SK-N-SH (cell line): ENCODE measurements at regions not wholly inside any gene's neighbourhood (a gene's known extent, or its start where the extent isn't known, plus 50 kb on each side); places are given as distances from the start of the nearest gene placed in this dataset.
A peak's percentile ranks its signal among the peaks of the same experiment; 100 is the strongest.

Source experiments
- CTCF ChIA-PET: fragments of 300-600, 350-600 bp; formaldehyde crosslinking; extraction: SDS; loops from one replicate; lab custom pipeline; 2021; lab: Yijun Ruan, JAX
- POLR2A ChIA-PET: fragments of 350-600 bp; sonication (Branson Sonifier 250); formaldehyde crosslinking; extraction: SDS; loops from one replicate; lab custom pipeline; 2020; ENCODE audit warnings: antibody characterized with exemption, inconsistent platforms; lab: Yijun Ruan, JAX
- DNase-seq: peaks from one replicate; pipeline ENCODE4 v3.0.0; 2012
- H2AFZ ChIP-seq: fragments of 200-600 bp; sonication (generic); 2 replicates; pipeline ENCODE4 v1.8.1; 2016; ENCODE audit warnings: antibody characterized with exemption, mild to moderate bottlenecking, low read depth
- H3F3A ChIP-seq: fragments of 200-600 bp; sonication (generic); replicated peaks from 2 replicates; pipeline ENCODE3; 2016; ENCODE audit warnings: antibody characterized with exemption, mild to moderate bottlenecking; ENCODE audit not compliant: insufficient read depth
- H3K27ac ChIP-seq, 2 experiments: fragments of 200-500 bp in 1 of 2; fragments of 200-600 bp in 1 of 2; sonication (Bioruptor generic) in 1 of 2; sonication (generic), shearing (Covaris generic) in 1 of 2; 2 replicates each; pipeline versions ENCODE4 v1.5.1 to v1.6.1; 2014 to 2016; ENCODE audit warnings: low read depth in 2 of 2, inconsistent platforms in 1 of 2, low read length in 1 of 2, mild to moderate bottlenecking in 1 of 2, mixed read lengths in 1 of 2
- H3K27me3 ChIP-seq: fragments of 200-600 bp; sonication (generic), shearing (Covaris generic); 2 replicates; pipeline ENCODE4 v1.6.1; 2016; ENCODE audit warnings: mixed run types; ENCODE audit not compliant: insufficient read depth
- H3K36me3 ChIP-seq, 2 experiments: fragments of 200-500 bp in 1 of 2; fragments of 200-600 bp in 1 of 2; sonication (Bioruptor generic) in 1 of 2; sonication (generic) in 1 of 2; replicated peaks in 1 of 2; 2 replicates each; pipeline versions ENCODE3 to v1.5.1; 2014 to 2016; ENCODE audit warnings: low read length in 1 of 2, mild to moderate bottlenecking in 1 of 2; ENCODE audit not compliant: insufficient read depth in 2 of 2, control insufficient read depth in 1 of 2
- H3K4me1 ChIP-seq, 2 experiments: fragments of 200-500 bp in 1 of 2; fragments of 200-600 bp in 1 of 2; sonication (Bioruptor generic) in 1 of 2; sonication (generic), shearing (Covaris generic) in 1 of 2; 2 replicates each; pipeline versions ENCODE4 v1.5.1 to v1.6.1; 2014 to 2016; ENCODE audit warnings: low read depth in 1 of 2, low read length in 1 of 2, mixed run types in 1 of 2; ENCODE audit not compliant: insufficient read depth in 2 of 2, control insufficient read depth in 1 of 2
- H3K4me2 ChIP-seq: fragments of 200-600 bp; sonication (generic), shearing (Covaris generic); 2 replicates; pipeline ENCODE4 v1.6.1; 2017; ENCODE audit warnings: mixed run types
- H3K4me3 ChIP-seq, 2 experiments: fragments of 200-500 bp in 1 of 2; fragments of 200-600 bp in 1 of 2; sonication (Bioruptor generic) in 1 of 2; sonication (generic), shearing (Covaris generic) in 1 of 2; 2 replicates each; pipeline versions ENCODE4 v1.5.1 to v1.8.1; 2014 to 2016; ENCODE audit warnings: low read depth in 2 of 2, inconsistent platforms in 1 of 2, low read length in 1 of 2, mild to moderate bottlenecking in 1 of 2, mixed read lengths in 1 of 2, moderate library complexity in 1 of 2
- H3K79me2 ChIP-seq: fragments of 200-600 bp; sonication (generic); 2 replicates; pipeline ENCODE4 v1.8.1; 2017; ENCODE audit warnings: mild to moderate bottlenecking; ENCODE audit not compliant: insufficient read depth
- H3K9ac ChIP-seq: fragments of 200-600 bp; sonication (generic); 2 replicates; pipeline ENCODE4 v1.6.1; 2017; ENCODE audit warnings: mixed run types
- H3K9me2 ChIP-seq: fragments of 200-600 bp; sonication (generic); 2 replicates; pipeline ENCODE4 v1.6.1; 2017; ENCODE audit warnings: mixed run types
- H3K9me3 ChIP-seq: fragments of 200-600 bp; sonication (generic); 2 replicates; pipeline ENCODE4 v1.6.1; 2017; ENCODE audit warnings: mixed run types, mild to moderate bottlenecking, moderate library complexity
- H4K20me1 ChIP-seq: fragments of 200-600 bp; sonication (generic); 2 replicates; pipeline ENCODE4 v1.6.1; 2017; ENCODE audit warnings: mild to moderate bottlenecking, mixed run types; ENCODE audit not compliant: insufficient read depth
- CHD2 ChIP-seq: fragments of 150-350 bp; IDR thresholded peaks from 2 replicates; pipeline ENCODE4 v1.6.1; 2018; ENCODE audit warnings: low read length; ENCODE audit not compliant: partially characterized antibody
- FOXJ3 ChIP-seq: sonication (generic); formaldehyde crosslinking; IDR thresholded peaks from 2 replicates; pipeline ENCODE4 v1.5.1; 2020; ENCODE audit warnings: mild to moderate bottlenecking, missing genetic modification reagents
- JUND ChIP-seq: IDR thresholded peaks from 2 replicates; pipeline ENCODE4 v1.4.0; 2012
- RAD21 ChIP-seq: IDR thresholded peaks from 2 replicates; pipeline ENCODE4 v1.6.1; 2012; ENCODE audit warnings: mild to moderate bottlenecking, low read length
- SMC3 ChIP-seq: IDR thresholded peaks from 2 replicates; pipeline ENCODE4 v1.6.1; 2012; ENCODE audit warnings: low read depth, low read length, improper control_type of control experiment
- TEAD4 ChIP-seq: IDR thresholded peaks from 2 replicates; pipeline ENCODE4 v1.4.0; 2012; ENCODE audit warnings: mild to moderate bottlenecking, borderline replicate concordance; ENCODE audit not compliant: insufficient read depth
- WGBS: methylation state at CpG from one replicate; pipeline ENCODE4 v1.1.6; 2017; ENCODE audit warnings: low lambda C conversion rate; 5-methylcytosine and 5-hydroxymethylcytosine counted together
- TF ChIP-seq, protein P1 (sequence below): fragments of 150-350 bp; IDR thresholded peaks from 2 replicates; pipeline ENCODE4 v1.6.1; 2016; ENCODE audit warnings: mild to moderate bottlenecking, low read depth, low read length
- TF ChIP-seq, protein P2 (sequence below): fragments of 200-600 bp; sonication (generic); IDR thresholded peaks from 2 replicates; pipeline ENCODE4 v1.6.1; 2017; ENCODE audit warnings: antibody characterized with exemption, mild to moderate bottlenecking, moderate library complexity

DNA sequence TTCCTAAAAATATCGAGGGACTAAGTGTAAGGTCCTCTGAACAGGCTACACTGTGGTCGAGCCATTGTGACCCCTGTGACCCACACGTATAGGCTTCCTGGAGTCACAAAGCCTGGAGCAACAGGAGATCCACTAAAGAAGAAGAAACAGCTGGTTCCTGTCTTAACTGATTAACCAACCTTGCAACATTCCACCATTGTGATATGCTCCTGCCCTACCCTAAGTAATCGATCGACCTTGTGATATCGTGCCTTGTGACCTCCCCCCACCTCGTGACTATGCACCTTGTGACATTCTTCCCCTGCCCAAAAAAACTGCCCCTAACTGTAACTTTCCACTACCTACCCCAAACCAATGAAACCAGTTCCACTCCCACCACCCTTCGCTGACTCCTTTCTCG lies 304.6 kb upstream of the FAM78B start:
- no peaks in the 10 kb centered on the region for H3K36me3 ChIP-seq
- no peak overlapping the region for H3K4me2 ChIP-seq
- no peak for DNase-seq
- no peak overlapping the region for H3K9ac ChIP-seq
- no peaks in the 10 kb centered on the region for H3K9me3 ChIP-seq
- no peaks in the 10 kb centered on the region for H3K27me3 ChIP-seq
- no peaks in the 10 kb centered on the region for H3K79me2 ChIP-seq
- no peaks in the 10 kb centered on the region for H3F3A ChIP-seq
- H3K27ac ChIP-seq: no peak overlapping the region
- TF ChIP-seq TEAD4 (no peak), FOXJ3 (no peak), JUND (no peak)
- POLR2A ChIA-PET: no interaction called here
- H3K4me1 ChIP-seq: no peaks in the 10 kb centered on the region
- H2AFZ ChIP-seq: no peak overlapping the region
- 23% methylated on average over 9 of the region's 9 CpGs for WGBS
- CTCF ChIA-PET: interaction anchor here (4.9 kb wide), 1 partner anchor 8 kb away, joined by 24 read pairs; no protein-coding TSS in a partner anchor
- H3K4me3 ChIP-seq: no peak overlapping the region
- no peaks in the 10 kb centered on the region for H4K20me1 ChIP-seq
- H3K9me2 ChIP-seq: no peaks in the 10 kb centered on the region

DNA sequence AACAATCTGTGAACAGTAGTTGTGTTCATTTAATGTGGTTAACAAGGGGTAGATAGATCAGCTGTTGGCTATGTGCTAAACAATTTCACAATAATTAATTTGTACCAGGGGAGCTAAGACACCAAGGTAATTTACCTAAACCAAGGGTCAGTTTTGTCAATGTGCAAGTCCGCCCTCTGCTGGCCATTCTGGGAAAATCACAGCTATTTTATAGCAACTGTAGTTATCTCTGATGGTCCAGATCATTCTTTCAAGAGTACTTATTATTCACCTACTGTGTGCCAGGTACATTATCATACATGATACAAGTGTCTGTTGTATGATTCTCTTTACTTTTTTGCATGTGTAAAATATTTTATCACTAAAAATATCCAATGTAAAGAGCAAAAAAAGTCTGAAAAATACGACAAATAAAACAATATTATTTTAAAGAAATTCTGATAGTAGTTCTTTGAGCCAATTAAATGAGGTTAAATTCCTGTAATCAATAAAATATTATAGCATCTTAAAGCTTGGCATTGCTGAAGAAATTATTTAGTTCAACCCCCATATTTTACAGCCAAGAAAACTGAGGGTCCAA lies 312.3 kb upstream of the FAM78B start:
- no peaks in the 10 kb centered on the region for H3K9me2 ChIP-seq
- H3K4me2 ChIP-seq: no peak overlapping the region
- H3K27me3 ChIP-seq: no peaks in the 10 kb centered on the region
- CTCF ChIA-PET: interaction anchor here (0.5 to 4.8 kb wide), 46 partner anchors 10 to 1129 kb away, joined by 3 to 88 read pairs (median 4); no protein-coding TSS in a partner anchor
- no peak overlapping the region for H3K9ac ChIP-seq
- no peak overlapping the region for H3K27ac ChIP-seq
- TF ChIP-seq SMC3: peak; percentile 54; the same call in 1 of the 2 replicates
- no peak for TF ChIP-seq TEAD4
- TF ChIP-seq, protein P1, sequence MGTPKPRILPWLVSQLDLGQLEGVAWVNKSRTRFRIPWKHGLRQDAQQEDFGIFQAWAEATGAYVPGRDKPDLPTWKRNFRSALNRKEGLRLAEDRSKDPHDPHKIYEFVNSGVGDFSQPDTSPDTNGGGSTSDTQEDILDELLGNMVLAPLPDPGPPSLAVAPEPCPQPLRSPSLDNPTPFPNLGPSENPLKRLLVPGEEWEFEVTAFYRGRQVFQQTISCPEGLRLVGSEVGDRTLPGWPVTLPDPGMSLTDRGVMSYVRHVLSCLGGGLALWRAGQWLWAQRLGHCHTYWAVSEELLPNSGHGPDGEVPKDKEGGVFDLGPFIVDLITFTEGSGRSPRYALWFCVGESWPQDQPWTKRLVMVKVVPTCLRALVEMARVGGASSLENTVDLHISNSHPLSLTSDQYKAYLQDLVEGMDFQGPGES: no peak
- TF ChIP-seq CHD2: no peak
- TF ChIP-seq, protein P2, sequence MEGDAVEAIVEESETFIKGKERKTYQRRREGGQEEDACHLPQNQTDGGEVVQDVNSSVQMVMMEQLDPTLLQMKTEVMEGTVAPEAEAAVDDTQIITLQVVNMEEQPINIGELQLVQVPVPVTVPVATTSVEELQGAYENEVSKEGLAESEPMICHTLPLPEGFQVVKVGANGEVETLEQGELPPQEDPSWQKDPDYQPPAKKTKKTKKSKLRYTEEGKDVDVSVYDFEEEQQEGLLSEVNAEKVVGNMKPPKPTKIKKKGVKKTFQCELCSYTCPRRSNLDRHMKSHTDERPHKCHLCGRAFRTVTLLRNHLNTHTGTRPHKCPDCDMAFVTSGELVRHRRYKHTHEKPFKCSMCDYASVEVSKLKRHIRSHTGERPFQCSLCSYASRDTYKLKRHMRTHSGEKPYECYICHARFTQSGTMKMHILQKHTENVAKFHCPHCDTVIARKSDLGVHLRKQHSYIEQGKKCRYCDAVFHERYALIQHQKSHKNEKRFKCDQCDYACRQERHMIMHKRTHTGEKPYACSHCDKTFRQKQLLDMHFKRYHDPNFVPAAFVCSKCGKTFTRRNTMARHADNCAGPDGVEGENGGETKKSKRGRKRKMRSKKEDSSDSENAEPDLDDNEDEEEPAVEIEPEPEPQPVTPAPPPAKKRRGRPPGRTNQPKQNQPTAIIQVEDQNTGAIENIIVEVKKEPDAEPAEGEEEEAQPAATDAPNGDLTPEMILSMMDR: peak; percentile 90
- TF ChIP-seq RAD21: peak; percentile 68
- no peaks in the 10 kb centered on the region for H3K79me2 ChIP-seq
- no peaks in the 10 kb centered on the region for H3F3A ChIP-seq
- no peaks in the 10 kb centered on the region for H4K20me1 ChIP-seq
- H3K9me3 ChIP-seq: no peaks in the 10 kb centered on the region
- H3K4me3 ChIP-seq: no peak overlapping the region
- no peaks in the 10 kb centered on the region for H3K36me3 ChIP-seq
- H3K4me1 ChIP-seq: no peaks in the 10 kb centered on the region
- peak; percentile 31 for DNase-seq
- POLR2A ChIA-PET: no interaction called here
- WGBS: 10% methylated on average over 2 of the region's 2 CpGs
- no peak overlapping the region for H2AFZ ChIP-seq
